Astrocyte (in vitro differentiated cells and primary cell): ENCODE measurements at regions not wholly inside any gene's neighbourhood (a gene's known extent, or its start where the extent isn't known, plus 50 kb on each side); places are given as distances from the start of the nearest gene placed in this dataset.

Experiments
- DNase-seq: peaks from one replicate; pipeline ENCODE4 v3.0.0-alpha.2; 2010; ENCODE audit warnings: low read depth
- FAIRE-seq: peaks from 2 replicates; lab custom pipeline; 2011; peaks lifted over from hg19 to GRCh38; lab: Jason Lieb, UNC
- H2AFZ ChIP-seq: 2 replicates; pipeline ENCODE4 v1.6.0; 2012; ENCODE audit warnings: low read depth, low read length, inconsistent platforms
- H3K27ac ChIP-seq: 2 replicates; pipeline ENCODE4 v1.5.1; 2011; ENCODE audit warnings: low read depth, low read length, inconsistent platforms
- H3K27me3 ChIP-seq: 2 replicates; pipeline ENCODE4 v1.6.0; 2011; ENCODE audit warnings: low read length, inconsistent platforms; ENCODE audit not compliant: insufficient read depth
- H3K36me3 ChIP-seq: 2 replicates; pipeline ENCODE4 v1.5.1; 2011; ENCODE audit warnings: low read length, inconsistent platforms; ENCODE audit not compliant: insufficient read depth
- H3K4me1 ChIP-seq: 2 replicates; pipeline ENCODE4 v1.5.1; 2011; ENCODE audit warnings: low read length, inconsistent platforms; ENCODE audit not compliant: insufficient read depth
- H3K4me2 ChIP-seq: 2 replicates; pipeline ENCODE4 v1.6.0; 2012; ENCODE audit warnings: low read length, inconsistent platforms
- H3K4me3 ChIP-seq: 2 replicates; pipeline ENCODE4 v1.5.1; 2011; ENCODE audit warnings: low read depth, mild to moderate bottlenecking, low read length, inconsistent platforms; ENCODE audit not compliant: insufficient read depth
- H3K79me2 ChIP-seq: 2 replicates; pipeline ENCODE4 v1.6.0; 2012; ENCODE audit warnings: mild to moderate bottlenecking, low read length, inconsistent platforms; ENCODE audit not compliant: insufficient read depth
- H3K9ac ChIP-seq: 2 replicates; pipeline ENCODE4 v1.6.0; 2012; ENCODE audit warnings: mild to moderate bottlenecking, low read length, inconsistent platforms
- H3K9me3 ChIP-seq: 2 replicates; pipeline ENCODE4 v1.5.1; 2012; ENCODE audit warnings: low read depth, mild to moderate bottlenecking, low read length, inconsistent platforms; ENCODE audit not compliant: insufficient read depth
- H4K20me1 ChIP-seq: 2 replicates; pipeline ENCODE4 v1.6.0; 2012; ENCODE audit warnings: low read length, inconsistent platforms; ENCODE audit not compliant: insufficient read depth
- H3K27ac Mint-ChIP-seq: one replicate; pipeline ENCODE4 v1.8.0; 2021; ENCODE audit warnings: mild to moderate bottlenecking, mixed read lengths; ENCODE audit not compliant: unreplicated experiment
- H3K27me3 Mint-ChIP-seq: one replicate; pipeline ENCODE4 v1.8.0; 2021; ENCODE audit warnings: low read depth, mixed read lengths; ENCODE audit not compliant: unreplicated experiment
- H3K36me3 Mint-ChIP-seq: one replicate; pipeline ENCODE4 v1.8.0; 2021; ENCODE audit warnings: low read depth, mixed read lengths; ENCODE audit not compliant: unreplicated experiment
- H3K4me1 Mint-ChIP-seq: one replicate; pipeline ENCODE4 v1.8.0; 2021; ENCODE audit warnings: low read depth, mixed read lengths; ENCODE audit not compliant: unreplicated experiment
- H3K4me3 Mint-ChIP-seq: one replicate; pipeline ENCODE4 v1.8.0; 2021; ENCODE audit warnings: mild to moderate bottlenecking, moderate library complexity, mixed read lengths; ENCODE audit not compliant: unreplicated experiment
- H3K9me3 Mint-ChIP-seq: one replicate; pipeline ENCODE4 v1.8.0; 2021; ENCODE audit warnings: mild to moderate bottlenecking, mixed read lengths; ENCODE audit not compliant: unreplicated experiment
- EZH2 ChIP-seq: IDR thresholded peaks from 2 replicates; pipeline ENCODE4 v1.6.1; 2012; ENCODE audit warnings: mild to moderate bottlenecking, low read length, inconsistent platforms; ENCODE audit not compliant: insufficient read depth
- TF ChIP-seq, protein P1 (sequence below): IDR thresholded peaks from 2 replicates; pipeline ENCODE4 v1.5.1; 2011; ENCODE audit warnings: low read depth, mild to moderate bottlenecking, inconsistent platforms, low read length, moderate library complexity; ENCODE audit not compliant: insufficient read depth

DNA sequence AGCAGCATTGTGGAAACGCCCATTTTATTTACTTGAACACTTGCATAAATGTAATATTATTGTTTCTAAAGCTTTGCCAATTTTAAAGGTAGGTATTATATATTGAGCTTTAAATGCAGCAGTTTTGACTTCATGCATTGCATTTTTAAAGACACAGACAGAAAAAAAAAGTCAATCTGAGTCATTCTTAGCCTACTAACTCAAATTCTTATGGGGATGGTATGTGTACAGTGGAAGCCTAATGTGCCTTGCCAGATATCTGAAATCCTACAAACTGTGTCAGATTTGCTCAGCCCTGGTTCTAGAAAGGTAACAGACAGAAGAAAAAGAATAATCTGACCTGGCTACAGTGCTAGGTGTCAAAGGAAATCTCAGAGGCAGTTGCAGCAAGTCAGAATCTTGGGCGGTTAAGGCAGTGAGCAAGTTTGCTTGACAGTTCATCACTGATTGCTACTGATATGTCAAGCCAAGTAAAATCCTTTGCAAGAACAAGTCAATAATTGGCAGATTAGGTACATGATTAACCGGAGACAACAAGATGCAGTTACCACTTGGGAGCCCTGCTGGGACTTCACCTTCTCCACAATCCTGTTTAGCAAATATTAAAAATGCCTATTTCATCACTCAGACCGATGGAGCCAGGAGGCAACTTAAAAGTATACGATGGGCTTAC, 224.8 kb upstream of the WWC1 start:
- peaks cover 1% of the 10 kb centered on the region for H3K9me3 Mint-ChIP-seq
- peaks cover 12% of the 10 kb centered on the region for H3K36me3 Mint-ChIP-seq
- Histone ChIP-seq H2AFZ (no peak overlapping the region), H4K20me1 (no peaks in the 10 kb centered on the region), H3K4me1 (no peaks in the 10 kb centered on the region), H3K4me3 (no peak overlapping the region), H3K9me3 (no peaks in the 10 kb centered on the region), H3K27me3 (no peaks in the 10 kb centered on the region), H3K27ac (no peak overlapping the region), H3K79me2 (no peaks in the 10 kb centered on the region), H3K9ac (no peak overlapping the region), H3K4me2 (no peak overlapping the region), H3K36me3 (no peaks in the 10 kb centered on the region)
- peaks cover 24% of the 10 kb centered on the region for H3K4me1 Mint-ChIP-seq
- TF ChIP-seq EZH2, result no peak
- TF ChIP-seq, protein P1, sequence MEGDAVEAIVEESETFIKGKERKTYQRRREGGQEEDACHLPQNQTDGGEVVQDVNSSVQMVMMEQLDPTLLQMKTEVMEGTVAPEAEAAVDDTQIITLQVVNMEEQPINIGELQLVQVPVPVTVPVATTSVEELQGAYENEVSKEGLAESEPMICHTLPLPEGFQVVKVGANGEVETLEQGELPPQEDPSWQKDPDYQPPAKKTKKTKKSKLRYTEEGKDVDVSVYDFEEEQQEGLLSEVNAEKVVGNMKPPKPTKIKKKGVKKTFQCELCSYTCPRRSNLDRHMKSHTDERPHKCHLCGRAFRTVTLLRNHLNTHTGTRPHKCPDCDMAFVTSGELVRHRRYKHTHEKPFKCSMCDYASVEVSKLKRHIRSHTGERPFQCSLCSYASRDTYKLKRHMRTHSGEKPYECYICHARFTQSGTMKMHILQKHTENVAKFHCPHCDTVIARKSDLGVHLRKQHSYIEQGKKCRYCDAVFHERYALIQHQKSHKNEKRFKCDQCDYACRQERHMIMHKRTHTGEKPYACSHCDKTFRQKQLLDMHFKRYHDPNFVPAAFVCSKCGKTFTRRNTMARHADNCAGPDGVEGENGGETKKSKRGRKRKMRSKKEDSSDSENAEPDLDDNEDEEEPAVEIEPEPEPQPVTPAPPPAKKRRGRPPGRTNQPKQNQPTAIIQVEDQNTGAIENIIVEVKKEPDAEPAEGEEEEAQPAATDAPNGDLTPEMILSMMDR, result no peak
- H3K4me3 Mint-ChIP-seq, result no peak overlapping the region
- peak overlapping the region; percentile 3 for H3K27ac Mint-ChIP-seq
- FAIRE-seq (peak; percentile 66), DNase-seq (no peak)
- H3K27me3 Mint-ChIP-seq, result no peaks in the 10 kb centered on the region

DNA sequence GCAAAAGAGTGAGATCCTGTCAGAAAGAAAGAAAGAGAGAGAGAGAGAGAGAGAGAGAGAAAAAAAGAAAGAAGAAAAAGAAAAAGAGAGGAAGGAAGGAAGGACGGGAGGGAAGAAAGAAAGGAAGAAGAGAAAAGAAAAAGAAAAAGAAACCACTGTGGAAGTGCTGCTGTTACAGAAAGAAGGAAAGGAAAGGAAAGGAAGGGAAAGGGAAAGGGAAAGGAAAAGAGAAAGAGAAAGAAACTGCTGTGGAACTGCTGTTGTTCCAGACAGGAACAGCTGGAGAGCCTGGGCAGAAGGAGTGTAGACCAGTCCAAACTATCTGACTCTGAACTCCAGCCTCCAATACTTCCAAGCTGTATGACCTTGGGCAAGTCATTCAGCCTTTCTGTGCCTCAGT, 220.7 kb upstream of the WWC1 start:
- no peak for TF ChIP-seq EZH2
- TF ChIP-seq, protein P1, result no peak
- no peak overlapping the region for H3K27ac Mint-ChIP-seq
- H3K36me3 Mint-ChIP-seq, result peaks cover 7% of the 10 kb centered on the region
- H3K79me2 ChIP-seq, result no peaks in the 10 kb centered on the region
- H3K36me3 ChIP-seq, result no peaks in the 10 kb centered on the region
- H4K20me1 ChIP-seq, result no peaks in the 10 kb centered on the region
- H3K9ac ChIP-seq, result no peak overlapping the region
- H3K4me1 Mint-ChIP-seq, result peaks cover 23% of the 10 kb centered on the region
- no peak overlapping the region for H3K4me3 Mint-ChIP-seq
- H2AFZ ChIP-seq, result no peak overlapping the region
- H3K4me1 ChIP-seq, result peaks cover 10% of the 10 kb centered on the region
- peaks cover 1% of the 10 kb centered on the region for H3K9me3 Mint-ChIP-seq
- no peak overlapping the region for H3K4me2 ChIP-seq
- H3K9me3 ChIP-seq, result no peaks in the 10 kb centered on the region
- H3K27me3 ChIP-seq, result no peaks in the 10 kb centered on the region
- no peak for DNase-seq
- H3K27ac ChIP-seq, result no peak overlapping the region
- FAIRE-seq, result no peak
- H3K4me3 ChIP-seq, result no peak overlapping the region
- H3K27me3 Mint-ChIP-seq, result no peaks in the 10 kb centered on the region

DNA sequence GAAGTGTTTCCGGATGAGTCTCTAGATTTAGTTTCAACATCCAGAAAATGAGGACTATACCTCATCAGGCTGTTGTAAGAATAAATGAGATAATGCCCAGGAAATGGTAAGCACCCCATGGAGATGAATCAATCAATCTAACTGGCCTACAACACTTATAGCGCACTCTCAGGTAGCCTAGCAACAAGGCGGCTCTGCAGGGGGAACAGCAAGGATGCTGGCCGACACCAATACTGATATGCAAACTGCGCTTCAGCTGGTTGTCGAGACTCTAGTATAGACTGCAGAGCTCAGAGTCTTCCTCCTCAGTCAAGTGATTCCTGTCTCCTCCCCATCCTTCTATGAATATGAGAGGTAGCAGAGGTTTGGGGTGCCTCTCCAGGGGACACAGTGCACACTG, 218.8 kb upstream of the WWC1 start:
- Mint-ChIP-seq H3K4me3 (no peak overlapping the region), H3K4me1 (peaks cover 11% of the 10 kb centered on the region), H3K36me3 (peaks cover 9% of the 10 kb centered on the region), H3K27ac (peak overlapping the region; percentile 19), H3K9me3 (peaks cover 1% of the 10 kb centered on the region), H3K27me3 (no peaks in the 10 kb centered on the region)
- H3K4me3 ChIP-seq, result no peak overlapping the region
- no peaks in the 10 kb centered on the region for H3K36me3 ChIP-seq
- FAIRE-seq (no peak), DNase-seq (no peak)
- H3K9me3 ChIP-seq, result no peaks in the 10 kb centered on the region
- H3K79me2 ChIP-seq, result no peaks in the 10 kb centered on the region
- H3K4me1 ChIP-seq, result peaks cover 10% of the 10 kb centered on the region
- H3K9ac ChIP-seq, result no peak overlapping the region
- no peak overlapping the region for H3K4me2 ChIP-seq
- no peak overlapping the region for H3K27ac ChIP-seq
- no peaks in the 10 kb centered on the region for H3K27me3 ChIP-seq
- H2AFZ ChIP-seq, result no peak overlapping the region
- TF ChIP-seq, protein P1, result no peak
- no peak for TF ChIP-seq EZH2
- H4K20me1 ChIP-seq, result no peaks in the 10 kb centered on the region
